SW 1271 (cell line): ENCODE measurements at regions not wholly inside any gene's neighbourhood (a gene's known extent, or its start where the extent isn't known, plus 50 kb on each side); places are given as distances from the start of the nearest gene placed in this dataset.

Source experiments
- DNase-seq, 2 experiments: peaks; one replicate each; lab custom pipeline; 2025; lab: John Stamatoyannopoulos, UW

- DNase-seq: no peak
These were observed 247.4 kb upstream of the RBMS3 start for GRCh38 chr3:29033511-29033910.

- no peak for DNase-seq
These were observed 230.7 kb upstream of the RBMS3 start for GRCh38 chr3:29050155-29050554.

GRCh38 chr3:29057326-29057725 is 223.5 kb upstream of the RBMS3 start:
- no peak for DNase-seq

- no peak for DNase-seq
These were observed 216.8 kb upstream of the RBMS3 start for GRCh38 chr3:29064085-29064484.

GRCh38 chr3:29065211-29065785 is 215.6 kb upstream of the RBMS3 start:
- peak; percentile 82 to 97 for DNase-seq

- no peak for DNase-seq
These were observed 213.9 kb upstream of the RBMS3 start for GRCh38 chr3:29067007-29067406.

GRCh38 chr3:29070959-29071634 is 209.8 kb upstream of the RBMS3 start:
- no peak for DNase-seq

GRCh38 chr3:29072611-29073010 is 208.3 kb upstream of the RBMS3 start:
- no peak for DNase-seq

GRCh38 chr3:29077356-29077755 is 203.5 kb upstream of the RBMS3 start:
- no peak for DNase-seq

- DNase-seq: no peak
These were observed 201.5 kb upstream of the RBMS3 start for GRCh38 chr3:29079358-29079757.

- DNase-seq: no peak
These were observed 199.9 kb upstream of the RBMS3 start for GRCh38 chr3:29080967-29081366.

- no peak for DNase-seq
These were observed 197.8 kb upstream of the RBMS3 start for GRCh38 chr3:29083081-29083480.

- no peak for DNase-seq
These were observed 197.2 kb upstream of the RBMS3 start for GRCh38 chr3:29083676-29084075.

- no peak for DNase-seq
These were observed 192.3 kb upstream of the RBMS3 start for GRCh38 chr3:29088579-29088978.

GRCh38 chr3:29090912-29091597 is 189.8 kb upstream of the RBMS3 start:
- no peak for DNase-seq

GRCh38 chr3:29091599-29092189 is 189.2 kb upstream of the RBMS3 start:
- no peak for DNase-seq

GRCh38 chr3:29092348-29092747 is 188.5 kb upstream of the RBMS3 start:
- DNase-seq: no peak

GRCh38 chr3:29099296-29099695 is 181.6 kb upstream of the RBMS3 start:
- DNase-seq: no peak

GRCh38 chr3:29099775-29100174 is 181.1 kb upstream of the RBMS3 start:
- no peak for DNase-seq

- DNase-seq: no peak
These were observed 180.6 kb upstream of the RBMS3 start for GRCh38 chr3:29100292-29100691.

- no peak for DNase-seq
These were observed 152.9 kb upstream of the RBMS3 start for GRCh38 chr3:29128001-29128400.

GRCh38 chr3:29137601-29138000 is 143.3 kb upstream of the RBMS3 start:
- DNase-seq: no peak

GRCh38 chr3:29138171-29138570 is 142.7 kb upstream of the RBMS3 start:
- DNase-seq: no peak
